ENCODE measurements at regions not wholly inside any gene's neighbourhood (a gene's known extent, or its start where the extent isn't known, plus 50 kb on each side); places are given as distances from the start of the nearest gene placed in this dataset.

DNA sequence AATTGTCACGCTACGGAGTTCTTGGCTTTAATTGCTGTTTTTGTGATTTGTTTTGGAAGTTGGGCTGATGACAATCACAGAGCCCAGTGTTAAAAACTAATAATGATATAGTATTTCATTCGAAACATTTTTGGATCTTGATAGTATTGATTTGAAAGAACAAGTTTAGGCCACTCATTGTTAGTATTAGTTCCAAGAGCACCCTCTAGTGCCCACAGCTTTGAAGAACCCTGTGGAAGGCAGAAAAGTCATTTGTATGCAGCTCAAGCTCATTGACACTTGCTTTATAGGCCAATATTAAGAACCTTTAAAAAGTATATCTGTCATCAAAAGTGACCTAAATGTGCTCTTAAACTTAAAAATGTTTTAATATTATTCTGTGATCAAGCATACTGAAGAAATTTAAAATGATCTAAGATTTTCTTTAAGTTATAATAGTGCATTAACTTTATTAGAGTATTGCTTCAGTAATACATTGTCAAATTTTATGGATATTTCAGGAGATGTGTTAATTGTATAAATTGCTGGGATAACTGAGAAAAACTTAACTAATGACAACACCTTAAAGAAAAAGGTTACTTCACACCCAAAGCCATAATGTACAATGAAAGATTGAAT is 191.0 kb downstream of the GRB14 start:
- Histone ChIP-seq H3K4me3 (ENCODE audit: insufficient read depth, low read depth, low read length) (no peak overlapping the region), H3K56ac (ENCODE audit: extremely low read depth, insufficient read depth, low read length) (no peak overlapping the region), H3K4me2 (ENCODE audit: low read depth, low read length) (no peak overlapping the region), H3K4ac (ENCODE audit: low read depth, low read length) (no peak overlapping the region), H3K4me1 (ENCODE audit: control insufficient read depth, insufficient read depth, low read length) (no peaks in the 10 kb centered on the region), H2BK120ac (ENCODE audit: low read depth, low read length) (no peak overlapping the region), H3K14ac (replicated peaks; ENCODE audit: low read depth, low read length) (no peak overlapping the region), H2BK15ac (ENCODE audit: low read depth, low read length) (no peak overlapping the region), H4K5ac (ENCODE audit: low read depth, low read length) (no peak overlapping the region), H3K9me1 (ENCODE audit: insufficient read depth, low read length) (no peaks in the 10 kb centered on the region), H3K9ac (ENCODE audit: low read depth, low read length) (no peak overlapping the region), H3K23ac (ENCODE audit: low read depth, low read length) (no peak overlapping the region), H3K18ac (ENCODE audit: low read depth, low read length) (no peak overlapping the region), H2BK20ac (ENCODE audit: low read depth, low read length) (no peak overlapping the region), H3K79me1 (ENCODE audit: low read depth in 1 of 2, low read length in 2 of 2) (no peaks in the 10 kb centered on the region), H4K20me1 (ENCODE audit: insufficient read depth, low read length) (no peaks in the 10 kb centered on the region), H2AFZ (replicated peaks; ENCODE audit: low read length, poor library complexity) (no peak overlapping the region), H4K8ac (ENCODE audit: low read depth in 2 of 2, low read length in 2 of 2) (no peak overlapping the region), H3K9me3 (ENCODE audit: control insufficient read depth, insufficient read depth, low read length) (no peaks in the 10 kb centered on the region), H2BK5ac (ENCODE audit: low read depth, low read length, poor library complexity, severe bottlenecking) (no peak overlapping the region), H4K91ac (ENCODE audit: insufficient read depth, low read depth, low read length) (no peak overlapping the region), H3K27me3 (ENCODE audit: control insufficient read depth, insufficient read depth, low read length) (no peaks in the 10 kb centered on the region), H3K36me3 (ENCODE audit: control insufficient read depth, insufficient read depth, low read length) (no peaks in the 10 kb centered on the region), H3K27ac (ENCODE audit: insufficient read depth, low read length) (no peak overlapping the region), H2AK9ac (replicated peaks; ENCODE audit: low read depth, low read length, poor library complexity) (no peak overlapping the region), H2AK5ac (ENCODE audit: low read depth, low read length) (no peak overlapping the region)
- POLR2A ChIA-PET (ENCODE audit: unreplicated experiment): no interaction called here
- ATAC-seq (ENCODE audit: low read depth) (0 out of 2 replicates have a peak, but pooled peaks have one; percentile 63), DNase-seq (peak; percentile 38)
- TF ChIP-seq RAD21 (IDR thresholded peaks at IDR 0.05; ENCODE audit: low read length) (peak; percentile 66), MAFK (IDR thresholded peaks at IDR 0.05; ENCODE audit: low read depth, low read length) (no peak), SMC3 (IDR thresholded peaks at IDR 0.05; ENCODE audit: low read depth, low read length) (peak; percentile 56)
- TF ChIP-seq, protein P1, sequence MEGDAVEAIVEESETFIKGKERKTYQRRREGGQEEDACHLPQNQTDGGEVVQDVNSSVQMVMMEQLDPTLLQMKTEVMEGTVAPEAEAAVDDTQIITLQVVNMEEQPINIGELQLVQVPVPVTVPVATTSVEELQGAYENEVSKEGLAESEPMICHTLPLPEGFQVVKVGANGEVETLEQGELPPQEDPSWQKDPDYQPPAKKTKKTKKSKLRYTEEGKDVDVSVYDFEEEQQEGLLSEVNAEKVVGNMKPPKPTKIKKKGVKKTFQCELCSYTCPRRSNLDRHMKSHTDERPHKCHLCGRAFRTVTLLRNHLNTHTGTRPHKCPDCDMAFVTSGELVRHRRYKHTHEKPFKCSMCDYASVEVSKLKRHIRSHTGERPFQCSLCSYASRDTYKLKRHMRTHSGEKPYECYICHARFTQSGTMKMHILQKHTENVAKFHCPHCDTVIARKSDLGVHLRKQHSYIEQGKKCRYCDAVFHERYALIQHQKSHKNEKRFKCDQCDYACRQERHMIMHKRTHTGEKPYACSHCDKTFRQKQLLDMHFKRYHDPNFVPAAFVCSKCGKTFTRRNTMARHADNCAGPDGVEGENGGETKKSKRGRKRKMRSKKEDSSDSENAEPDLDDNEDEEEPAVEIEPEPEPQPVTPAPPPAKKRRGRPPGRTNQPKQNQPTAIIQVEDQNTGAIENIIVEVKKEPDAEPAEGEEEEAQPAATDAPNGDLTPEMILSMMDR (conservative IDR thresholded peaks at IDR 0.05; ENCODE audit: low read depth, low read length): peak; percentile 67
- dilution Hi-C loops (cut with HindIII; ENCODE audit: low sequenced_read_pairs, unreplicated experiment) (no loop called here), in situ Hi-C loops (cut with MboI; ENCODE audit: low sequenced_read_pairs) (no loop called here), intact Hi-C loops (cut with micrococcal nuclease) (loop anchor here (2.0 to 10.0 kb wide), 3 partner anchors 1083 to 1275 kb away; no protein-coding TSS in a partner anchor)
- CTCF ChIA-PET: interaction anchor here (0.5 to 0.6 kb wide), 2 partner anchors 95 to 175 kb away, joined by 3 read pairs; no protein-coding TSS in a partner anchor
- WGBS, 2 experiments (ENCODE audit: extremely low coverage in 2 of 2, insufficient read length in 1 of 2): no CpG with 5 or more reads among the region's 3 CpGs
- BruUV-seq (replicated peaks): no TSS peak

Measured in IMR-90 (cell line).